ENCODE measurements at regions not wholly inside any gene's neighbourhood (a gene's known extent, or its start where the extent isn't known, plus 50 kb on each side); places are given as distances from the start of the nearest gene placed in this dataset.
"Not testable (repeated sequence)": the region's sequence is repeated elsewhere in the genome, so short reads cannot be mapped to it uniquely, and the experiment has no call there.

- DNase-seq (ENCODE audit: insufficient read length) = no peak
- FAIRE-seq = no peak
- TF ChIP-seq POLR2A (IDR thresholded peaks at IDR 0.05; ENCODE audit: low read depth, low read length) = no peak
- no peak for TF ChIP-seq POLR2AphosphoS5 (IDR thresholded peaks at IDR 0.05; ENCODE audit: low read depth, low read length)
- TF ChIP-seq TAF1 (IDR thresholded peaks at IDR 0.05; ENCODE audit: borderline replicate concordance, low read depth, low read length) = no peak
Observed at GRCh38 chr4:178205826-178206225, 763.6 kb upstream of the AGA start.

GRCh38 chr4:178215309-178215708 lies 773.1 kb upstream of the AGA start:
- TF ChIP-seq POLR2AphosphoS5 (IDR thresholded peaks at IDR 0.05; ENCODE audit: low read depth, low read length) (no peak), TAF1 (IDR thresholded peaks at IDR 0.05; ENCODE audit: borderline replicate concordance, low read depth, low read length) (no peak), POLR2A (IDR thresholded peaks at IDR 0.05; ENCODE audit: low read depth, low read length) (no peak)
- no peak for FAIRE-seq

DNA sequence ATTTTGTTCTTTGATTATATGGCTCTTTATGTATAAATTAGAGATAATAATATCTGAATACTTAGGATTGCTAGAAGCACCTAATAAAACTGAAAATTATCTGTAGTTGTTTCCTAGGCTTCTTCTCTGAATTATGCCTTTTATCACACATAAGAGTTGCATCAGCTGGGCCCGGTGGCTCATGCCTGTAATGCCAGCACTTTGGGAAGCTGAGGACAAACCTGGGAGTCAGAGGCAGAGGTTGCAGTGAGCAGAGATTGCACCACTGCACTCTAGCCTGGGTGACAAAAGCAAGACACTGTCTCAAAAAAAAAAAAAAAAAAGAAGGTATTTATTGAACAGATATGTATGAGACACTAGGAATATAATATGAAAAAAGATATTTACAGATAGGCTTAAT lies 773.5 kb upstream of the AGA start:
- FAIRE-seq (no peak), DNase-seq (ENCODE audit: insufficient read length) (no peak)
- TF ChIP-seq TAF1 (IDR thresholded peaks at IDR 0.05; ENCODE audit: borderline replicate concordance, low read depth, low read length) = no peak
- TF ChIP-seq POLR2AphosphoS5 (IDR thresholded peaks at IDR 0.05; ENCODE audit: low read depth, low read length) = no peak
- no peak for TF ChIP-seq POLR2A (IDR thresholded peaks at IDR 0.05; ENCODE audit: low read depth, low read length)

More at GRCh38 chr4:178215309-178215708, 773.1 kb upstream of the AGA start:
- DNase-seq (ENCODE audit: insufficient read length) = no peak

DNA sequence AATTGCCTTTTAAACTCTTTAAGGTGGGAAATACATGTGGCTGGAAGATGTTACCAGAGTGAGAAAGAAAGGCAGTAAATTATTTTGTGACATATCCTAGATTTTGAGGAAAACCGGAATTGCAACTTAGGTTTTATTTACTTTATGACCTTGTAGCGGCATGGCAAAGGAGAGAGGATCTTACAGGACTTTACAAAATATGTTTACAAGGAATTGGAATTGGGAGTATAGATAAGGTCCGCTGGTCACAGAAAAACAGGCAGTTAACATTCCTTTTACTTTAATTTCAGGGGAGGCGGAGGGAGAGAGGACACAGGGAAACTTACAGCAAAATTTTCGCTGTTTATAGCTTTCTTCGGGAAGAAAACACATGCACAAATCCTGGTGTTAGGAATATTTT lies 784.2 kb upstream of the AGA start:
- not testable (repeated sequence) for FAIRE-seq; DNase-seq (ENCODE audit: insufficient read length)

- no peak for DNase-seq (ENCODE audit: insufficient read length)
- no peak for FAIRE-seq
- TF ChIP-seq POLR2AphosphoS5 (IDR thresholded peaks at IDR 0.05; ENCODE audit: low read depth, low read length) (no peak), POLR2A (IDR thresholded peaks at IDR 0.05; ENCODE audit: low read depth, low read length) (no peak), TAF1 (IDR thresholded peaks at IDR 0.05; ENCODE audit: borderline replicate concordance, low read depth, low read length) (no peak)
Observed at GRCh38 chr4:178233906-178234305, 791.7 kb upstream of the AGA start.

DNA sequence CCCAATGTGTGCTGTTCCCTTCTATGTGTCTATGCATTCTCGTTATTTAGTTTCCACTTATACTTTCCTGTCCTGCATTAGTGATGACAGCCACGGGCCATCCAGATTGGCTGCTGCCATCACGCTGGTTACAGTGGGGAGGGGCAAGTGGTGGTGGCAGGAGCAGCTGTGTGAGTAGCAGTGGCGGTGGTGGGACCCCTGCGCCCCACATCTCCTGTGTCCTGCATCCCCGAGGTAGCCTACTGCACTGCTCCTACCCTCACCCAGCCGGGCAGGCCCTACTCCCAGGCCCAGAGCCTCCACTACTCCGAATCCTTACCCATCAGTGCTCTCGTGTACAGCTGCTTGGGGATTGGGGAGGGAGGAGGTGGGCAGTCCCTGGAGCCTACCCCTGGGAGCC lies 798.7 kb upstream of the AGA start:
- FAIRE-seq (no peak), DNase-seq (ENCODE audit: insufficient read length) (no peak)
- TF ChIP-seq TAF1 (IDR thresholded peaks at IDR 0.05; ENCODE audit: borderline replicate concordance, low read depth, low read length) = no peak
- TF ChIP-seq POLR2A (IDR thresholded peaks at IDR 0.05; ENCODE audit: low read depth, low read length) = no peak
- no peak for TF ChIP-seq POLR2AphosphoS5 (IDR thresholded peaks at IDR 0.05; ENCODE audit: low read depth, low read length)

DNA sequence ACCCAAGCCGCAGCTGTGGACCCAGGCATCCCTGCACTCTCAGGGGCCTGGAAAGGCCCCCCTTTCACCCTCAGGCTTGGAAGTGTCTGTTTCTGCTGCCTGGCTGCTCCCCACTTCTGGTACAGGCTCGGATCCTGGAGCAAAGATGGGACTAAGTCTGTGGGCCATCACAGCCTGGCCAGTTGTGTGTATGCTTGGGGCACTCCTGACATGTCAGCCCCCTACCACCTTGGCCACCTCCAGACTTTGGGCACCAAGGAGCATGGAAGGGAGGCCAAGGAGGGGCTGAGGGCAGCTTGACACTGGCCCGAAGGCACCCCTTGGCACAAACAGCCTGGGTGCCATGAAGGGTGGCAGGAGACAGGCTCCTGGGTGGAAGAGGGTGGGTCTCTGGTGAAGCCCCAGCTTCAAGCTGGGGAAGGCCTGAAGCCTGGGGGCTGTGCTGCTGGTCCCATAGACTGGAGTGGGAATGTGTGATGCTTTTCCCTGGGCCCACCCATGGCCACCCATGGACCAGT lies 799.4 kb upstream of the AGA start:
- no peak for FAIRE-seq
- DNase-seq (ENCODE audit: insufficient read length) = no peak
- TF ChIP-seq TAF1 (IDR thresholded peaks at IDR 0.05; ENCODE audit: borderline replicate concordance, low read depth, low read length) (no peak), POLR2A (IDR thresholded peaks at IDR 0.05; ENCODE audit: low read depth, low read length) (no peak), POLR2AphosphoS5 (IDR thresholded peaks at IDR 0.05; ENCODE audit: low read depth, low read length) (no peak)

DNA sequence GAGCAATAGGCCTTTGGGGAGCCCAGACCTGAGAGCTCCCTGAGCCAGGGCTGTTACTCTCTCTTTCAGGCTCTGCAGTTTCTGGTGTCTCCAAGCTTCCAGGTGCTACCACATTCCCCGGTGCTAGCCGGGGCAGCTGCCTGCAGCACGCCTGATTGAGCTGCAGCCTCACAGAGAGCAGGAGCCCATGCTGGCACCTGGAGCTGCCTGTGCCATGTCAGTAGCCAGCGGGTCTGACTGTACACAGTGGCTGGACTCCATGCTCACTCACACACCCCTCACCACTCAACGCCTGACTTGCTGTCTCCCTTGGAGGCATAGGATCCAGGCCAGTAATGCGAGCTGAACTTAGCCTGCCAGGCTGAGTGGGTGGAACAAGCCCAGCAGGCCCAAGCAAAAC lies 800.4 kb upstream of the AGA start:
- FAIRE-seq = no peak
- DNase-seq (ENCODE audit: insufficient read length) = no peak
- TF ChIP-seq POLR2AphosphoS5 (IDR thresholded peaks at IDR 0.05; ENCODE audit: low read depth, low read length) (no peak), TAF1 (IDR thresholded peaks at IDR 0.05; ENCODE audit: borderline replicate concordance, low read depth, low read length) (no peak), POLR2A (IDR thresholded peaks at IDR 0.05; ENCODE audit: low read depth, low read length) (no peak)

DNA sequence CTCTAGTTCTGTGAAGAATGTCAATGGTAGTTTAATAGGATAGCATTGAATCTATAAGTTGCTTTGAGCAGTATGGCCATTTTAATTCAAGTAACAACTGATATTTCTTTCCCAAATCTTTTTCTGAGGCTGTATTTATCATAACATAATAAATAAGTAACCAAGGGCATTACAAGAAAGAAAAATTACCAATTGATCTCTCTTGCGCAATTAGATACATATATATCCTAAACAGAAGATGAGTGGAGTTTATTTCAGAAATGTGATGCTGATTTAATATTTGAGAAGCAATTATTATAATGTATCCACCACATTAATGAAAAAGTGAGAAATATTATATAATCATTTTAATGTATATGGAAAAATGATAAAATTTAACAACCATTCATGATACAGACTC lies 802.5 kb upstream of the AGA start:
- FAIRE-seq (no peak), DNase-seq (ENCODE audit: insufficient read length) (no peak)
- no peak for TF ChIP-seq POLR2AphosphoS5 (IDR thresholded peaks at IDR 0.05; ENCODE audit: low read depth, low read length)
- TF ChIP-seq POLR2A (IDR thresholded peaks at IDR 0.05; ENCODE audit: low read depth, low read length) = no peak
- no peak for TF ChIP-seq TAF1 (IDR thresholded peaks at IDR 0.05; ENCODE audit: borderline replicate concordance, low read depth, low read length)

DNA sequence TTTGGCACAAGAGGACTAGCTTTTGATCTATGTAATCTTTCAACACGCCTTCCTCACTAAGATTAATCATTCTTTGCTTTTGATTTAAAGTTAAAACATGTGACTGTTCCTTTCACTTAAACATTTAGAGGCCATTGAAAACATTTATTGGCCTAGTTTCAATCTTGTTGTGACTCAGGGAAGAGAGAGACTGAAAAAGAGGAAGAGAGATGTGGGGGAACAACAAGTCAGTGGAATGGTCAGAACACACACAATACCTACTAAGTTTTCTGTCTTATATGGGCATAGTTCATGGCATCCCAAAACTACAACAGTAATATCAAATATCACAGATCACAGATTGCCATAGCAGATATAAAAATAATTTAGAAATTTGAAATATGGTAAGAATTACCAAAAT lies 812.9 kb upstream of the AGA start:
- FAIRE-seq (no peak), DNase-seq (ENCODE audit: insufficient read length) (no peak)
- no peak for TF ChIP-seq POLR2A (IDR thresholded peaks at IDR 0.05; ENCODE audit: low read depth, low read length)
- TF ChIP-seq TAF1 (IDR thresholded peaks at IDR 0.05; ENCODE audit: borderline replicate concordance, low read depth, low read length) = no peak
- TF ChIP-seq POLR2AphosphoS5 (IDR thresholded peaks at IDR 0.05; ENCODE audit: low read depth, low read length) = no peak

DNA sequence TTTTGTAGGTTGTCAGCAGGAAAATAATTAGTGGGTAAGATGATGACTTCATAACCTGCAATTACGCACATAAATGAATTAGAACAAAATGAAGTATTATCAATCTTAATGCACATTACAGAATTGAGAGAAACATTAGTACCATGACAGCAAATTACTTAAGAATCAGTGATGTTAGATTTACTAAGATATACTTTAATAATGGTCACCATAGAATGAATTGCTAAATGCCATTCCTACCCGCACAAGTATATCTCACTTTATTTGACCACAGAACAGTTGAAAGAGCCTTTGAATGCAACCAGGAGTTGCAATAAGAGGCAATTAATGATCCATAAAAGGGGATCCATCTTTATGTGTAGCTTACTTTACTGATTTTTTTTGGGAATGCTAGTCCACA lies 816.4 kb upstream of the AGA start:
- FAIRE-seq = no peak
- TF ChIP-seq TAF1 (IDR thresholded peaks at IDR 0.05; ENCODE audit: borderline replicate concordance, low read depth, low read length) (no peak), POLR2AphosphoS5 (IDR thresholded peaks at IDR 0.05; ENCODE audit: low read depth, low read length) (no peak), POLR2A (IDR thresholded peaks at IDR 0.05; ENCODE audit: low read depth, low read length) (no peak)
- no peak for DNase-seq (ENCODE audit: insufficient read length)

DNA sequence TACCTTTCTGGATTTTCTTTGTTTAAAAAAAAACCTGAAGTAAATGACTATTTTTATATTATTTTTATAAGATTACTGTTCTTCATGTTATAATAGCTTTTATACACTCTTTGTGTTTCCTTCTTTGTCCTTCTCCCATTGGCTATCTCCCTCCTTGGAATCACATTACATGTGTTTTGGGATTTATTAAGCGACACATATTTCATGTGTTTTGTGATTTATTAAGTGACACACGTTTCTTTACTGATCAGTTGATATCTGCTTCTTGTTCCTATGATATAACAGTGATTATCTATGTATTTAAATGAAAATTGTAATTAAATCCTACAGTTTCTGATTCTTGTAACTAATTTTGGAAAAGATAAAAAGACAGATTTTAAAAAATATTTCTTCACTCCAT lies 817.3 kb upstream of the AGA start:
- TF ChIP-seq POLR2A (IDR thresholded peaks at IDR 0.05; ENCODE audit: low read depth, low read length) (no peak), TAF1 (IDR thresholded peaks at IDR 0.05; ENCODE audit: borderline replicate concordance, low read depth, low read length) (no peak), POLR2AphosphoS5 (IDR thresholded peaks at IDR 0.05; ENCODE audit: low read depth, low read length) (no peak)
- no peak for DNase-seq (ENCODE audit: insufficient read length)
- FAIRE-seq = no peak

- DNase-seq (ENCODE audit: insufficient read length) (no peak), FAIRE-seq (no peak)
- no peak for TF ChIP-seq POLR2AphosphoS5 (IDR thresholded peaks at IDR 0.05; ENCODE audit: low read depth, low read length)
- no peak for TF ChIP-seq TAF1 (IDR thresholded peaks at IDR 0.05; ENCODE audit: borderline replicate concordance, low read depth, low read length)
- TF ChIP-seq POLR2A (IDR thresholded peaks at IDR 0.05; ENCODE audit: low read depth, low read length) = no peak
Observed at GRCh38 chr4:178264001-178264400, 821.8 kb upstream of the AGA start.
